ENCODE measurements at regions not wholly inside any gene's neighbourhood (a gene's known extent, or its start where the extent isn't known, plus 50 kb on each side); places are given as distances from the start of the nearest gene placed in this dataset.

DNA sequence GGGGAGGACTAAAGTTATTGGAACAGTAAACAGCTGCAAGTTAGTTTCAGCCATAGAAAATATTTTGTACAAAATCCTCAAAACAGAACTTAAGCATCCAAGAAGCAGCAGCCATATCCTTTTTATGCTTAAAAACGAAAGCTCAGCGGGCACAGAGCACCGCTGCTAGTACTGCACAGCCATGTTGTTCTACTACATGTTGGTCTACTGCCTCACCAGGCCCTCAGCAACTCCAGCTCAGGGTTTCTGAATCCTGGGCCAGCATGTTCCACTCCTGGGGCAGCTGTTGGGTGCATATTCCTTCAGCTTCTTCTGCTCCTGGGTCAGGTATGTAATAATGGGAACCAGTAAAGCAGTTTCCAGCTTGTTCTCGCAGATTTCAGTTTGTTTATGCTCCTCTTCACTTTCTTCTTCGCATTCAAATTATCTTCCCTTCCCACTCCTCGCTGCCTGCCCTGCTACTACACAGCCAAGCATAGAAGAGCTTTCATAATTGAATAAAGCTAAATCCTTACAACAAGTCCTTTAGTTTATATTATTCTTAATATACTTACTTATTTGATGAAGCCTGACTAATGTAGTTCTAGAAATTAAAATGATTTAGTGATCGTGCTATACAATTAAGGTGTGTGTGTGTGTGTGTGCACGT, 820.5 kb upstream of the ATXN8OS start:
- no peak for TF ChIP-seq EZH2 (IDR thresholded peaks at IDR 0.05)
- no peak for TF ChIP-seq POLR2AphosphoS5 (IDR thresholded peaks at IDR 0.05; ENCODE audit: borderline replicate concordance, low read depth, low read length)

Data from SK-N-MC (cell line).